ENCODE measurements at regions not wholly inside any gene's neighbourhood (a gene's known extent, or its start where the extent isn't known, plus 50 kb on each side); places are given as distances from the start of the nearest gene placed in this dataset.

DNA sequence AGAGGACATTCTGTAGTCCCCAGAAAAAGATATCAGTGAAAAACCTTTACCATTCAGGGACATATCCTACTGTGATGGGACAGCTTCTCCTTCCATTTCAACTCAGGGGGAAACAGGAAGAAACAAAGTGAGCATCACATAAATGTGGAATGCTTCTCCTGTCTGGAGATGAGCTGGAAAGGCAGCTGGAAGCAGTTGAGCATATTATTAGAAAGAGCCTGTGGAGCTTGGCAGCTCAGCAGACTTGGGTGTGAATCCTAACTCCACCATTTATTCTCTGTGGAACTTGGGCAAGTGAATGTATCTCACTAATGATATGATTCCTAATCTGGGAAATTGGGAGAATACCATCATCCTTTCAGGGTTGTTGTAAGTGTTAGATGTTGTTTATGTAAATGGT lies 232.1 kb upstream of the F9 start:
- no peaks in the 10 kb centered on the region for H3K79me2 ChIP-seq (ENCODE audit: insufficient read depth, low read length)
- no TSS peak for BruUV-seq (replicated peaks)
- RAD21 ChIA-PET (ENCODE audit: low non-redundant PET in 1 of 2, low total read pairs in 2 of 2, uncharacterized antibody in 2 of 2, unreplicated experiment in 2 of 2) = interaction anchor here in 1 of 2 experiments (0.7 kb wide), 1 partner anchor 676 kb away, joined by 3 read pairs; no protein-coding TSS in a partner anchor
- DNase-seq (ENCODE audit: low read depth, low spot score) (no peak), ATAC-seq (no peak)
- no peaks in the 10 kb centered on the region for H4K20me1 ChIP-seq (ENCODE audit: insufficient read depth)
- no peak for TF ChIP-seq EZH2 (IDR thresholded peaks at IDR 0.05)
- TF ChIP-seq, protein P1, sequence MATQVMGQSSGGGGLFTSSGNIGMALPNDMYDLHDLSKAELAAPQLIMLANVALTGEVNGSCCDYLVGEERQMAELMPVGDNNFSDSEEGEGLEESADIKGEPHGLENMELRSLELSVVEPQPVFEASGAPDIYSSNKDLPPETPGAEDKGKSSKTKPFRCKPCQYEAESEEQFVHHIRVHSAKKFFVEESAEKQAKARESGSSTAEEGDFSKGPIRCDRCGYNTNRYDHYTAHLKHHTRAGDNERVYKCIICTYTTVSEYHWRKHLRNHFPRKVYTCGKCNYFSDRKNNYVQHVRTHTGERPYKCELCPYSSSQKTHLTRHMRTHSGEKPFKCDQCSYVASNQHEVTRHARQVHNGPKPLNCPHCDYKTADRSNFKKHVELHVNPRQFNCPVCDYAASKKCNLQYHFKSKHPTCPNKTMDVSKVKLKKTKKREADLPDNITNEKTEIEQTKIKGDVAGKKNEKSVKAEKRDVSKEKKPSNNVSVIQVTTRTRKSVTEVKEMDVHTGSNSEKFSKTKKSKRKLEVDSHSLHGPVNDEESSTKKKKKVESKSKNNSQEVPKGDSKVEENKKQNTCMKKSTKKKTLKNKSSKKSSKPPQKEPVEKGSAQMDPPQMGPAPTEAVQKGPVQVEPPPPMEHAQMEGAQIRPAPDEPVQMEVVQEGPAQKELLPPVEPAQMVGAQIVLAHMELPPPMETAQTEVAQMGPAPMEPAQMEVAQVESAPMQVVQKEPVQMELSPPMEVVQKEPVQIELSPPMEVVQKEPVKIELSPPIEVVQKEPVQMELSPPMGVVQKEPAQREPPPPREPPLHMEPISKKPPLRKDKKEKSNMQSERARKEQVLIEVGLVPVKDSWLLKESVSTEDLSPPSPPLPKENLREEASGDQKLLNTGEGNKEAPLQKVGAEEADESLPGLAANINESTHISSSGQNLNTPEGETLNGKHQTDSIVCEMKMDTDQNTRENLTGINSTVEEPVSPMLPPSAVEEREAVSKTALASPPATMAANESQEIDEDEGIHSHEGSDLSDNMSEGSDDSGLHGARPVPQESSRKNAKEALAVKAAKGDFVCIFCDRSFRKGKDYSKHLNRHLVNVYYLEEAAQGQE (IDR thresholded peaks at IDR 0.05; ENCODE audit: low read depth) = no peak
- TF ChIP-seq, protein P2, sequence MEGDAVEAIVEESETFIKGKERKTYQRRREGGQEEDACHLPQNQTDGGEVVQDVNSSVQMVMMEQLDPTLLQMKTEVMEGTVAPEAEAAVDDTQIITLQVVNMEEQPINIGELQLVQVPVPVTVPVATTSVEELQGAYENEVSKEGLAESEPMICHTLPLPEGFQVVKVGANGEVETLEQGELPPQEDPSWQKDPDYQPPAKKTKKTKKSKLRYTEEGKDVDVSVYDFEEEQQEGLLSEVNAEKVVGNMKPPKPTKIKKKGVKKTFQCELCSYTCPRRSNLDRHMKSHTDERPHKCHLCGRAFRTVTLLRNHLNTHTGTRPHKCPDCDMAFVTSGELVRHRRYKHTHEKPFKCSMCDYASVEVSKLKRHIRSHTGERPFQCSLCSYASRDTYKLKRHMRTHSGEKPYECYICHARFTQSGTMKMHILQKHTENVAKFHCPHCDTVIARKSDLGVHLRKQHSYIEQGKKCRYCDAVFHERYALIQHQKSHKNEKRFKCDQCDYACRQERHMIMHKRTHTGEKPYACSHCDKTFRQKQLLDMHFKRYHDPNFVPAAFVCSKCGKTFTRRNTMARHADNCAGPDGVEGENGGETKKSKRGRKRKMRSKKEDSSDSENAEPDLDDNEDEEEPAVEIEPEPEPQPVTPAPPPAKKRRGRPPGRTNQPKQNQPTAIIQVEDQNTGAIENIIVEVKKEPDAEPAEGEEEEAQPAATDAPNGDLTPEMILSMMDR (IDR thresholded peaks at IDR 0.05 in 2 of 3, conservative IDR thresholded peaks at IDR 0.05 in 1 of 3; ENCODE audit: borderline replicate concordance in 1 of 3, insufficient read depth in 1 of 3, low read depth in 2 of 3, low read length in 2 of 3) = no peak
- no peak for TF ChIP-seq EGR1 (IDR thresholded peaks at IDR 0.05; ENCODE audit: low read depth)
- no peak for TF ChIP-seq ZBTB33 (IDR thresholded peaks at IDR 0.05; ENCODE audit: extremely low read depth, insufficient replicate concordance, low read length)
- TF ChIP-seq CBX3 (IDR thresholded peaks at IDR 0.05; ENCODE audit: low read depth) = no peak
- no peak for TF ChIP-seq YY1 (IDR thresholded peaks at IDR 0.05; ENCODE audit: extremely low read depth, insufficient replicate concordance, low read depth, low read length)
- TF ChIP-seq RAD21 (IDR thresholded peaks at IDR 0.05; ENCODE audit: low read depth) = no peak
- H3K36me3 ChIP-seq (ENCODE audit: control insufficient read depth in 1 of 2, insufficient read depth in 2 of 2, low read length in 2 of 2) = no peaks in the 10 kb centered on the region
- H3K27me3 ChIP-seq (ENCODE audit: insufficient read depth, low read length) = no peaks in the 10 kb centered on the region
- H3K4me2 ChIP-seq (ENCODE audit: low read length) = no peak overlapping the region
- no peak overlapping the region for H2AFZ ChIP-seq (ENCODE audit: low read depth, low read length, poor library complexity, severe bottlenecking)
- intact Hi-C loops (cut with micrococcal nuclease) = no loop called here
- H3K4me1 ChIP-seq (ENCODE audit: control insufficient read depth in 1 of 2, insufficient read depth in 2 of 2, low read length in 2 of 2) = no peaks in the 10 kb centered on the region
- H3K9me2 ChIP-seq (ENCODE audit: insufficient read depth) = no peaks in the 10 kb centered on the region
- no peaks in the 10 kb centered on the region for H3K9me3 ChIP-seq (ENCODE audit: control insufficient read depth in 1 of 2, insufficient read depth in 1 of 2, low read depth in 1 of 2, low read length in 2 of 2)
- H3K9ac ChIP-seq (ENCODE audit: low read length) = no peak overlapping the region
- CTCF ChIA-PET = no interaction called here
- H3K4me3 ChIP-seq (replicated peaks in 1 of 2; ENCODE audit: low read depth in 1 of 2, low read length in 2 of 2) = no peak overlapping the region
- H3K27ac ChIP-seq (ENCODE audit: low read depth, low read length) = no peak overlapping the region
- POLR2A ChIA-PET = no interaction called here

All from HCT116 (cell line).